ENCODE measurements at regions not wholly inside any gene's neighbourhood (a gene's known extent, or its start where the extent isn't known, plus 50 kb on each side); places are given as distances from the start of the nearest gene placed in this dataset.

DNA sequence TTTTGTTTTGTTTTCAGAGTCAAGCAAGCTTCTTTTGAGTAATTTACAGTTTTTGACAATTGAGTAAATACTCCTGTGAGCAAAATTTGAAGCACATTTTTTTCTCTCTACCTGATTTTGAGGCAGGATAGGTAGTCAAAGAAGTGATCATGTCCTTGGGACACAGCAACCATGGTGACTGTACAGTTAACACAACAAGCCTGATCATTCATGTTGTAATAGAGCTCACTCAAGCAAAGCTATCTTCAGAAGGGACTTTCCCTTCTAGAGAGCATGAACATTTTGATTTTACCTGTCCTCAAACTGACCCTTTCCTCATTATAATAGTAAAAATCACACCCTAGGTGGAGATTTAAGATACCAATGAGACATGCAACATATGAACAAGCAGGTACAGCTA is 126.5 kb upstream of the KCNK1 start:
- TF ChIP-seq, protein P1, sequence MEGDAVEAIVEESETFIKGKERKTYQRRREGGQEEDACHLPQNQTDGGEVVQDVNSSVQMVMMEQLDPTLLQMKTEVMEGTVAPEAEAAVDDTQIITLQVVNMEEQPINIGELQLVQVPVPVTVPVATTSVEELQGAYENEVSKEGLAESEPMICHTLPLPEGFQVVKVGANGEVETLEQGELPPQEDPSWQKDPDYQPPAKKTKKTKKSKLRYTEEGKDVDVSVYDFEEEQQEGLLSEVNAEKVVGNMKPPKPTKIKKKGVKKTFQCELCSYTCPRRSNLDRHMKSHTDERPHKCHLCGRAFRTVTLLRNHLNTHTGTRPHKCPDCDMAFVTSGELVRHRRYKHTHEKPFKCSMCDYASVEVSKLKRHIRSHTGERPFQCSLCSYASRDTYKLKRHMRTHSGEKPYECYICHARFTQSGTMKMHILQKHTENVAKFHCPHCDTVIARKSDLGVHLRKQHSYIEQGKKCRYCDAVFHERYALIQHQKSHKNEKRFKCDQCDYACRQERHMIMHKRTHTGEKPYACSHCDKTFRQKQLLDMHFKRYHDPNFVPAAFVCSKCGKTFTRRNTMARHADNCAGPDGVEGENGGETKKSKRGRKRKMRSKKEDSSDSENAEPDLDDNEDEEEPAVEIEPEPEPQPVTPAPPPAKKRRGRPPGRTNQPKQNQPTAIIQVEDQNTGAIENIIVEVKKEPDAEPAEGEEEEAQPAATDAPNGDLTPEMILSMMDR (IDR thresholded peaks at IDR 0.05): no peak
- no peak for TF ChIP-seq POLR2A (IDR thresholded peaks at IDR 0.05)

Data from body of pancreas (tissue), 4 donors.